ENCODE measurements at regions not wholly inside any gene's neighbourhood (a gene's known extent, or its start where the extent isn't known, plus 50 kb on each side); places are given as distances from the start of the nearest gene placed in this dataset.
"Not testable (repeated sequence)": the region's sequence is repeated elsewhere in the genome, so short reads cannot be mapped to it uniquely, and the experiment has no call there.

DNA sequence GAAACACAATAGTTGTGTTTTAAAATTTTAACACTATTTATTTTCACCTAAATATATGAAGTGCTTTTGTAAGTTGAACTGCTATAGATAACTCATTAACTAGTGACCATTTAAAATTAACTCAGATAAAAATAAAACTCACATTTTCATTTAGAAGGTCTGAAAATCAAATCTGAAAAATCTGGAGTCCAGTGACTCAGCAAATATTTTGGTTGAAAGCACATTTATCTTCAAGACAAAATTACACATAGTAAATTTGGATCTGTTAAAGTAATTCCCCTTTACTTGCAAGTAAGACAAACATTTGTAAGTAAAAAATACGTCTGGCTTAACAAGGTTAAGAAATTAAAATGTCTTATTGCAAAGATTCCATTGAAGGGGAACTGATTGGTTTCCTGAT lies 589.1 kb downstream of the TRIML1 start:
- H3K27ac ChIP-seq: no peak overlapping the region
- no peaks in the 10 kb centered on the region for H3K9me3 ChIP-seq
- no peak for TF ChIP-seq EP300 (IDR thresholded peaks at IDR 0.05)
- TF ChIP-seq CTCF (IDR thresholded peaks at IDR 0.05): no peak
- no peak for TF ChIP-seq POLR2A (IDR thresholded peaks at IDR 0.05)
- H3K36me3 ChIP-seq: no peaks in the 10 kb centered on the region
- DNase-seq (ENCODE audit: low spot score in 2 of 2): no peak
- H3K27me3 ChIP-seq: no peaks in the 10 kb centered on the region
- H3K4me3 ChIP-seq: no peak overlapping the region
- WGBS, 2 donors: 31 to 39% methylated on average over 1 of the region's 1 CpG
- H3K4me1 ChIP-seq: no peaks in the 10 kb centered on the region

- TF ChIP-seq CTCF (IDR thresholded peaks at IDR 0.05) (no peak), POLR2A (IDR thresholded peaks at IDR 0.05) (no peak), EP300 (IDR thresholded peaks at IDR 0.05) (no peak)
- H3K4me3 ChIP-seq: no peak overlapping the region
- no peak overlapping the region for H3K27ac ChIP-seq
- H3K9me3 ChIP-seq: no peaks in the 10 kb centered on the region
- no peaks in the 10 kb centered on the region for H3K4me1 ChIP-seq
- H3K36me3 ChIP-seq: no peaks in the 10 kb centered on the region
- DNase-seq (ENCODE audit: low spot score in 2 of 2): no peak
- H3K27me3 ChIP-seq: no peaks in the 10 kb centered on the region
- WGBS, 2 donors: 43 to 50% methylated on average over 3 of the region's 3 CpGs
Observed at GRCh38 chr4:188732131-188732530, 592.9 kb downstream of the TRIML1 start.

GRCh38 chr4:188735082-188735481 lies 595.8 kb downstream of the TRIML1 start:
- no peak for TF ChIP-seq CTCF (IDR thresholded peaks at IDR 0.05)
- no peak for TF ChIP-seq POLR2A (IDR thresholded peaks at IDR 0.05)
- TF ChIP-seq EP300 (IDR thresholded peaks at IDR 0.05): no peak
- 94 to 97% methylated on average over 11 to 15 of the region's 15 CpGs for WGBS, 2 donors
- H3K9me3 ChIP-seq: no peaks in the 10 kb centered on the region

GRCh38 chr4:188737251-188738002 lies 598.2 kb downstream of the TRIML1 start:
- Histone ChIP-seq H3K27ac (no peak overlapping the region), H3K4me3 (no peak overlapping the region), H3K9me3 (no peaks in the 10 kb centered on the region), H3K27me3 (no peaks in the 10 kb centered on the region), H3K36me3 (no peaks in the 10 kb centered on the region), H3K4me1 (no peaks in the 10 kb centered on the region)
- no peak for DNase-seq (ENCODE audit: low spot score in 2 of 2)
- 81 to 85% methylated on average over 4 of the region's 4 CpGs for WGBS, 2 donors
- TF ChIP-seq EP300 (IDR thresholded peaks at IDR 0.05): no peak
- TF ChIP-seq POLR2A (IDR thresholded peaks at IDR 0.05): no peak
- no peak for TF ChIP-seq CTCF (IDR thresholded peaks at IDR 0.05)

More at GRCh38 chr4:188735082-188735481, 595.8 kb downstream of the TRIML1 start:
- Histone ChIP-seq H3K4me1 (no peaks in the 10 kb centered on the region), H3K27ac (no peak overlapping the region), H3K36me3 (no peaks in the 10 kb centered on the region), H3K27me3 (no peaks in the 10 kb centered on the region), H3K4me3 (no peak overlapping the region)
- DNase-seq (ENCODE audit: low spot score in 2 of 2): no peak

DNA sequence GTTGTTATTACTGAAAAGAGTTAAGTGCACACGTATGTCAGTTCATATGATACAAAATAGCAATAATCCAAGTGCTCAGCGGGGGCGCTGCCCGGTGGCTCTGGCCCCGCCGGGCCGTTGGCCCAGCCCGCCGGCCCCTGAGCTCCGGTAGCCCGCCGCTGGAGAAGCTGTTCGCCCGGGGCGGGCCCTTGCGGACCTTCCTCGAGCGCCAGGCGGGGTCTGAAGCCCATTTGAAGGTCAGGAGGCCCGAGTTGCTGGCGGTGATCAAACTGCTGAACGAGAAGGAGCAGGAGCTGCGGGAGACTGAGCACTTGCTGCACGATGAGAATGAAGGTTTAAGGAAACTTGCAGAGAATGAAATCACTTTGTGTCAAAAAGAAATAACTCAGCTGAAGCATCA lies 599.0 kb downstream of the TRIML1 start:
- not testable (repeated sequence) for H3K4me1 ChIP-seq; H3K9me3 ChIP-seq; H3K36me3 ChIP-seq; DNase-seq (ENCODE audit: low spot score in 2 of 2); H3K27me3 ChIP-seq; H3K27ac ChIP-seq
- WGBS, 2 donors: 93 to 95% methylated on average over 24 of the region's 24 CpGs
- peak overlapping the region in 1 of 4 donors; percentile 38 for H3K4me3 ChIP-seq

DNA sequence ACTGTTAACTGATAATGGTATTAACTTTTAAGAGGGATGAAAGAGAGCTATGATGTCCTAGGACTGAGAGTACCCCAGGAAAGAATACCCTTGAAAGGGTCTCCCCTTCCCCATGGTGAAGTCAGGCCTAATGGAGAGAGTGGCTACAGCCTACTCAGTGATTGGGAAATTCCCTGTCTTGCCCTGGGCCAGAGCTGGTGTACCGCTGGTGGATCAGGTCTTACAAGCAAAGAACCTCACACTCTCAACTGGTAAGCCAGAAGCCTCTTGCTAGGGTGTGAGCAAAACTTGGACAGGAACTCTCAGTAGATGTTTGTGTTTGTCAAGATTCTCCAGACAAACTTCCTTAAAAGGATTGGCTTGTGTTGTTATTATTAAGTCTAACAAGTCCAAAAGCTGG lies 600.9 kb downstream of the TRIML1 start:
- DNase-seq (ENCODE audit: low spot score in 2 of 2); H3K36me3 ChIP-seq; H3K4me3 ChIP-seq; H3K9me3 ChIP-seq; H3K27me3 ChIP-seq; H3K27ac ChIP-seq; H3K4me1 ChIP-seq: not testable (repeated sequence)
- WGBS, 2 donors: no CpG with 5 or more reads among the region's 1 CpG

GRCh38 chr4:188740791-188741190 lies 601.5 kb downstream of the TRIML1 start:
- H3K27me3 ChIP-seq; DNase-seq (ENCODE audit: low spot score in 2 of 2); H3K36me3 ChIP-seq; H3K27ac ChIP-seq; H3K9me3 ChIP-seq; H3K4me3 ChIP-seq; H3K4me1 ChIP-seq: not testable (repeated sequence)
- 80 to 83% methylated on average over 1 of the region's 1 CpG for WGBS, 2 donors
